Right cardiac atrium (tissue), 5 donors: ENCODE measurements at regions not wholly inside any gene's neighbourhood (a gene's known extent, or its start where the extent isn't known, plus 50 kb on each side); places are given as distances from the start of the nearest gene placed in this dataset.

Experiments
- ATAC-seq, 2 donors: fragments of 200-7000 bp; cut with Tn5 transposase; one replicate each; pipeline versions ENCODE4 v1.8.0 to v1.9.1; 2020; ENCODE audit warnings: moderate library complexity in 2 of 2, mild to moderate bottlenecking in 1 of 2
- DNase-seq, 3 donors: peaks; one replicate each; pipeline ENCODE4 v3.0.0-alpha.2; 2020
- H3K27ac ChIP-seq: one replicate; pipeline ENCODE4 v1.5.1; 2013; ENCODE audit warnings: mild to moderate bottlenecking, low read length, control low read depth, moderate library complexity
- H3K27me3 ChIP-seq: one replicate; pipeline ENCODE4 v1.6.1; 2013; ENCODE audit not compliant: control insufficient read depth, insufficient read depth
- H3K4me1 ChIP-seq: one replicate; pipeline ENCODE4 v1.6.1; 2013; ENCODE audit warnings: low read length; ENCODE audit not compliant: control insufficient read depth, insufficient read depth
- H3K4me3 ChIP-seq: one replicate; pipeline ENCODE4 v1.5.1; 2013; ENCODE audit warnings: low read length, control low read depth
- H3K9me3 ChIP-seq: one replicate; pipeline ENCODE4 v1.6.1; 2013; ENCODE audit warnings: low read length; ENCODE audit not compliant: control insufficient read depth
- WGBS: extraction: QIAGEN DNeasy Blood & Tissue Kit; methylation state at CpG from one replicate; pipeline ENCODE4 v1.1.7; 2013; 5-methylcytosine and 5-hydroxymethylcytosine counted together
- intact Hi-C, 4 donors: fragments of 100-400 bp; cut with DNase I; formaldehyde crosslinking; loops; one replicate each; pipeline versions ENCODE4 v1.11.0 to v1.14.0; 2022 to 2023
- donor health status: healthy with polysubstance abuse.
- donor health status: DM: no; HTN: yes; CAD: no.
- donor health status: DM: no; HTN: no; CAD: no.
- donor health status: DM: no; HTN: yes; CAD: no; lungs with severe emphysema.
- donor health status: DM: yes; HTN: yes; CAD: no.

DNA sequence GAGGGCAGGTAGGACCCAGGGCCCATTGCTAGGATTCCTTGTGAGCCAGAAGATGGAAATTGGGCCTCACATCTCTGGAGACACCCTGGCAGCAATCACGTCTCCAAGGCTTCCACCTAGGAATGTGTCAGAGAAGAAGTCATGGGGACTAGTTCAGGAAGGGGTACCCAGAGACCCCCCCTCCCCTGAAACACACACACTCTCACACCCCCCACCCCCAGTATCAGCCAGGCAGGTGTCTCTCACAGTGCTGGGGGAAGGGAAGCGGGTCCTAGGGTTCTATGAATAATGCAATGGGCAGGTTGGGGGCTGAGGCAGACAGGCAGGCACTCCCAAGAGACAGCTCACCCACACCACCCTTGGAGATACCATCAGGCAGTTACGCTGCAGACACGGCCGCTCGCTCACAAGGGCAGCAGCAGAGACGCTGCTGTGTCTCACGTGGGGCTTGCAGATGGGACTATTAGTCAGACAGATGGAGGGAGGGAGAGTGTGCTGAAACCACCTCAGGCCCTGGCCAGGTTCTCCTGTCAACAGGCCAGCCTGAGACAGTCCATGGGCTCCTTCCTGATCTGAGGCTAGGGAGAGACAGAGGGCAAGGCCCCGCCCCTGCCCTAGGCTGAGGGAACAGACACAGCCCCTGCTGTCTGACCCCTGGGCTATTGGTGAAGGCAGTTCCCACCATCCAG is 134.6 kb downstream of the CYP26B1 start:
- WGBS = 78% methylated on average over 9 of the region's 9 CpGs
- Histone ChIP-seq H3K9me3 (no peaks in the 10 kb centered on the region), H3K4me3 (no peak overlapping the region), H3K4me1 (no peaks in the 10 kb centered on the region), H3K27ac (no peak overlapping the region), H3K27me3 (no peaks in the 10 kb centered on the region)
- DNase-seq = no peak
- intact Hi-C loops = loop anchor here in 1 of 4 donors (10.0 kb wide), 1 partner anchor 122 kb away; no protein-coding TSS in a partner anchor
- ATAC-seq = no peak

GRCh38 chr2:72011791-72012190 is 135.9 kb downstream of the CYP26B1 start:
- Histone ChIP-seq H3K4me3 (no peak overlapping the region), H3K27ac (no peak overlapping the region), H3K4me1 (no peaks in the 10 kb centered on the region), H3K9me3 (no peaks in the 10 kb centered on the region), H3K27me3 (no peaks in the 10 kb centered on the region)
- 87% methylated on average over 6 of the region's 6 CpGs for WGBS
- intact Hi-C loops = loop anchor here in 1 of 4 donors (10.0 kb wide), 1 partner anchor 123 kb away; no protein-coding TSS in a partner anchor
- no peak for ATAC-seq
- no peak for DNase-seq

DNA sequence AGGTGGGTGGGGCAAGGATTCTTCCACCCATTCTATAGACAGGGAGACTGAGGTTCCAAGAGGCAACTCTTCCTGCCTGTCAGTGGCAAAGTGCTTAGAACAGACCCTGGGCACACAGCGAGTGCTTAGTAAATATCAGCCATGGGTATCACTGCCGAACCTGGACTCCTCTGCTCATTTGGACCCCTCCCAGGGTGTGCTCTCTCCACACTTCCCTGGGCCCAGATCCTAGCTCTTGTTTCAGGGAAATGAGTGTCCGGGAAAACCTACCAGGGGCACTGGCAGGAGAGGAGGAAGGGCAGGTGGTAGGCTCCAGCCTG is 136.3 kb downstream of the CYP26B1 start:
- Histone ChIP-seq H3K4me3 (no peak overlapping the region), H3K27me3 (no peaks in the 10 kb centered on the region), H3K4me1 (no peaks in the 10 kb centered on the region), H3K9me3 (no peaks in the 10 kb centered on the region), H3K27ac (no peak overlapping the region)
- ATAC-seq (no peak), DNase-seq (no peak)
- WGBS = 87% methylated on average over 3 of the region's 3 CpGs
- intact Hi-C loops = loop anchor here in 1 of 4 donors (10.0 kb wide), 1 partner anchor 123 kb away; no protein-coding TSS in a partner anchor

DNA sequence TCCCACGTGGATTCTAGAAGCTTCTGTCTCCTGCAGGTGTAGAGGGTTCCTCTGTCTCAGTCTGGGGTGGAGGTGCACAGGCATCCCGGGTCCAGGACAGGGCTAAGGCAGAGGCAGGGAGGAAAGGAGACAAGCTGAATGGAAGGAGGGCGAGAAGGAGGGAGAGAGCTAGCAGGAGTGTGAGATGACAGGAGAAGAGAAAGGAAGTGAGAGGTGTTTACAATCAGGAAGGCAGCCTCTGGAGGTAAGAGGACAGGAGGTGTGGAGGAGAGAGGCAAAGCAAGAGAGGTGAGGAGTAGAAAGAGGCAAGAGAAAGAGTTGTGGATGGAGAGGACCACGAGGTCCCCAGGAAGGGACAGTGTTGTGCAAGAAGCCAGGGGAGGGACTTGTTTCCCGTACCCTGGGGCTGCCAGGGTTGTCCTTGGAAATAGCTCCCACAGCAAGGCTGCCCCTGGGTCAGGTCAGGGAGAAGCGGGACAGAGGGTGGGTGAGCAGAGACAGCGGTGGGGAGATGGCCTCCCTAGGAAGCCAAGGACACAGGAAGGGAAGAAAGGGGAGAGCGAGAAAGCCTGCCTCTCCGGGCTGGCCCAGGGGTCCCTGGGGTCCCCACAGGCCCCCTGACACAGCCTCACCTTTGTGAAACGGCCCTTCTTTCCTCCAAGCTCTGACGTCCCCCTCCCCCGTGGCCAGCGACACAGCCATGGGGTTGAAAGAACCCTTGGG is 136.9 kb downstream of the CYP26B1 start:
- no peaks in the 10 kb centered on the region for H3K27me3 ChIP-seq
- DNase-seq (no peak), ATAC-seq (no peak)
- H3K4me1 ChIP-seq = no peaks in the 10 kb centered on the region
- intact Hi-C loops = loop anchor here in 1 of 4 donors (10.0 kb wide), 1 partner anchor 124 kb away; no protein-coding TSS in a partner anchor
- H3K27ac ChIP-seq = no peak overlapping the region
- no peak overlapping the region for H3K4me3 ChIP-seq
- H3K9me3 ChIP-seq = no peaks in the 10 kb centered on the region
- WGBS = 76% methylated on average over 13 of the region's 13 CpGs

- Histone ChIP-seq H3K27ac (no peak overlapping the region), H3K27me3 (no peaks in the 10 kb centered on the region), H3K4me3 (no peak overlapping the region), H3K9me3 (no peaks in the 10 kb centered on the region), H3K4me1 (no peaks in the 10 kb centered on the region)
- DNase-seq = no peak
- 87% methylated on average over 10 of the region's 10 CpGs for WGBS
- ATAC-seq = no peak
- intact Hi-C loops = loop anchor here in 1 of 4 donors (10.0 kb wide), 1 partner anchor 204 kb away; no protein-coding TSS in a partner anchor
Measured at GRCh38 chr2:72008608-72009007, 139.1 kb downstream of the CYP26B1 start.

DNA sequence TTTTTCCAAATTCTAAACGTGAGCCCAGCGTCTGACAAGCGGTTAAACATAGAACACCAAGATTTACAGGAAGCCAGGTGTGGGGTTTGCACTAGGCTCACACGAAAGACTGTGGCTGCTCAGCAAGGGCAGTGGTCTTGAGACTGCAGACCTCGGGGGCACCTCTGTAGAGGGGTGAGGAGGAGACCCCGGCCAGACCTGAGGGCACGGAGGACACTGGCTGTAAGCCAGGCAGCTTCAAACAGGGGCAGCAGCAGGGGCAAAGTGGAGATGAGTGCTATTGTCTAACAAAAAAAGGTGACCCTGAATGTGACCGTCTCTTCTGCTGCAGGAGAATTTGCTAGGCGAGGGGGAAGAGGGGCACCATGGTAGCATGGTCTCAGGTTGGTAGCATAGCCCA is 140.3 kb downstream of the CYP26B1 start:
- WGBS = 73% methylated on average over 9 of the region's 9 CpGs
- H3K9me3 ChIP-seq = no peaks in the 10 kb centered on the region
- H3K4me1 ChIP-seq = no peaks in the 10 kb centered on the region
- intact Hi-C loops = loop anchor here in 1 of 4 donors (10.0 kb wide), 1 partner anchor 203 kb away; no protein-coding TSS in a partner anchor
- no peak overlapping the region for H3K27ac ChIP-seq
- DNase-seq (no peak), ATAC-seq (no peak)
- H3K27me3 ChIP-seq = no peaks in the 10 kb centered on the region
- no peak overlapping the region for H3K4me3 ChIP-seq

- 86% methylated on average over 8 of the region's 8 CpGs for WGBS
- H3K4me1 ChIP-seq = no peaks in the 10 kb centered on the region
- intact Hi-C loops = loop anchor here in 1 of 4 donors (10.0 kb wide), 1 partner anchor 201 kb away; no protein-coding TSS in a partner anchor
Measured at GRCh38 chr2:72006188-72006736, 141.4 kb downstream of the CYP26B1 start.

GRCh38 chr2:72004976-72005375 is 142.7 kb downstream of the CYP26B1 start:
- DNase-seq (no peak), ATAC-seq (no peak)
- Histone ChIP-seq H3K27ac (no peak overlapping the region), H3K9me3 (no peaks in the 10 kb centered on the region), H3K4me1 (no peaks in the 10 kb centered on the region), H3K4me3 (no peak overlapping the region), H3K27me3 (no peaks in the 10 kb centered on the region)
- intact Hi-C loops = loop anchor here in 1 of 4 donors (10.0 kb wide), 1 partner anchor 200 kb away; no protein-coding TSS in a partner anchor
- 93% methylated on average over 6 of the region's 6 CpGs for WGBS

More at GRCh38 chr2:72006188-72006736, 141.4 kb downstream of the CYP26B1 start:
- H3K27me3 ChIP-seq = no peaks in the 10 kb centered on the region
- ATAC-seq (no peak), DNase-seq (no peak)
- no peak overlapping the region for H3K27ac ChIP-seq
- no peak overlapping the region for H3K4me3 ChIP-seq
- no peaks in the 10 kb centered on the region for H3K9me3 ChIP-seq

DNA sequence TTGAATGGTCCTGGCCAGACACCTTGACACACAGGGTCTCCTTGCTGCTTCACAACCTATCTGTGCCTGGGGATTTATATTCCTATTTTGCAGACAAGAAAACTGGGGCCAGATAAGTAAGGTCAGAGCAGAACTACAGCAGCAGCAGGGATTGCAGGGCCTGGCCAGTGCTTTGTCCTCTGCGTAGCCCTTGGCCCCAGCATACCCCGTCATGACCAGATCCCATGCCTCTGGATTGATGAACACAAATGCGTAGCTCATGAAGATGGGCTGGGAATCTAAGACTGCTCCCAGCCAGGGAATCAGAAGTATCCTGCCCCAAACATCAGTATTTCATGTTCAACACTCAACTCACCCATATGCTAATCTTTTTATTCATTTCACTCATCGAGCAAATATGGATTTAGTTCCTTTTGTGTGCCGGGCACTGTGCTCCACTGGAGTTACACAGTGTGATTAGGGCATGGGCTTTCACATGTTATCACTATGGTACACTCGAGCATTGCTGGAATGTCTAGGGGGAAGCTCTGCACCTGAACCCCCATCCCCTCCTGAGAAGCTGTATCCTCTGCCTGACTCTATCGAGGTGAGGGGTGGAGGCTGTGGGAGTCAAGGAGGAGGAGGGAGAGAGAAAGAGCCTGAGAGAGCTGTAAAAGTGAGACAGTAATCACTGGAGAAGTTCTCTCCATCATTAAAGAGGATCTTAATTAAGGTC is 143.3 kb downstream of the CYP26B1 start:
- H3K27ac ChIP-seq = no peak overlapping the region
- ATAC-seq (no peak), DNase-seq (no peak)
- intact Hi-C loops = loop anchor here in 1 of 4 donors (10.0 kb wide), 1 partner anchor 200 kb away; no protein-coding TSS in a partner anchor
- no peaks in the 10 kb centered on the region for H3K27me3 ChIP-seq
- no peaks in the 10 kb centered on the region for H3K4me1 ChIP-seq
- H3K4me3 ChIP-seq = no peak overlapping the region
- no peaks in the 10 kb centered on the region for H3K9me3 ChIP-seq
- WGBS = 88% methylated on average over 7 of the region's 7 CpGs

DNA sequence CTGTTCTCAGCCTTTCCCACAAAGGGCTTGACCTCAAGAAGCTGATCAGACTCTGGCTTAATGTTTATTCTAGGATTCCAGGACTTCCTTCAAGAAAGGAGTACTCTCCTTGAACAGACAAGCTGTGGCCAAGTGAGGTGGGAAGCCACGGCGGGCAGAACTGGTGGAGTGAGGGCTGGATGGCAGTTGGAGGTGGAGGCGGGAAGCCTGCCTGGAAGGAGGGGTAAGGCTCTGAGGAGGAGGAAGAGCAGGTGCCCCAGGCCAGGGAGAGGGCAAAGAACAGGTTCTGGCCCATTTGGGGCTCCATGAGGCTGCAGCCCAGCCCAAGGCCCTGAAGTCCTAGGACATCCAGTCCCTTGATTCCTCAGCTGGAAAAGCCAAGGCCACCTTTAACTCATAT is 143.9 kb downstream of the CYP26B1 start:
- 86% methylated on average over 3 of the region's 3 CpGs for WGBS
- intact Hi-C loops = loop anchor here in 1 of 4 donors (10.0 kb wide), 1 partner anchor 199 kb away; no protein-coding TSS in a partner anchor
- no peaks in the 10 kb centered on the region for H3K9me3 ChIP-seq
- DNase-seq = no peak
- H3K4me1 ChIP-seq = no peaks in the 10 kb centered on the region
- ATAC-seq = no peak
- H3K27me3 ChIP-seq = no peaks in the 10 kb centered on the region
- no peak overlapping the region for H3K4me3 ChIP-seq
- no peak overlapping the region for H3K27ac ChIP-seq
